HG02642 (cell line): ENCODE measurements at regions not wholly inside any gene's neighbourhood (a gene's known extent, or its start where the extent isn't known, plus 50 kb on each side); places are given as distances from the start of the nearest gene placed in this dataset.
"Not testable (repeated sequence)": the region's sequence is repeated elsewhere in the genome, so short reads cannot be mapped to it uniquely, and the experiment has no call there.

Experiments
- ATAC-seq: cut with Tn5 transposase; IDR thresholded peaks from one replicate; pipeline ENCODE4 v1.9.1; 2021; ENCODE audit warnings: mild to moderate bottlenecking; ENCODE audit not compliant: unreplicated experiment, poor library complexity

DNA sequence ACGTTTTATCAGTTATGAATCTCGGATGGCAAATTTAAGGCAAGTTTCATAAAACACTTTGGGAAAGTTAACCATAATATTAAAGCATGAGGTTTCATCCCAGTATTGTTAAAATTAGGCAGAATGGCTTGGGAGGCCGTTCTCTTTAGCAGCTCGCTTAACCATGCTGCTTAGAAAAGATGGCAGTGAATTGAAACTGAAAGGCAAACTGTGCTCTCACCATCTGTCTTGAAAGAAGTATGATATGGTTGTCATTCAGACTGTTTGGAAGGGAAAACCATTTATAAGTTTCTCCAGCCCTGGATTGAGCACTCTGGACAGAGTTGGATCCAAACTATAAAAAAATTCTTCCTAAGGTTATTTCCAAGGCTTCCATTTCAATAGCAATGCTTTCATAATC lies 332.3 kb upstream of the SUCLG2 start:
- ATAC-seq: no peak

DNA sequence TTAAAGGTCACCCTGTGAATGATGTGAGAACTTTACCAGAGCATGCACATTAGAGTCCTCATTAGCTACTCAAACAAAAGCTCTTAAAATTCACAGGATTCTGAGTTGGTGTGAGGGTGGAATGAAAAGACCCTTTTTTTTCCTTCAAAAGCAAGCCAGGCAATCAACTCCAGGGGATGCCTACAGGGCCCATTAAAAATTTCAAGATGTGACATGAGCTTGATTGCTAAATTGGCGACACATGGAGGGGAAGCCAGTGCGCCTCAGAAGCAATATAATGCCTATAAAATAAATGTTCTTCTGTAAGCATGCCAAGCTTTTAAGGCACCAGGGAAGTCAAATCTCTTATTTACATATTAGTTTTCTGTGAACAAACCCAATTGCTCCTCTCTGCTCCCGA lies 328.8 kb upstream of the SUCLG2 start:
- no peak for ATAC-seq

DNA sequence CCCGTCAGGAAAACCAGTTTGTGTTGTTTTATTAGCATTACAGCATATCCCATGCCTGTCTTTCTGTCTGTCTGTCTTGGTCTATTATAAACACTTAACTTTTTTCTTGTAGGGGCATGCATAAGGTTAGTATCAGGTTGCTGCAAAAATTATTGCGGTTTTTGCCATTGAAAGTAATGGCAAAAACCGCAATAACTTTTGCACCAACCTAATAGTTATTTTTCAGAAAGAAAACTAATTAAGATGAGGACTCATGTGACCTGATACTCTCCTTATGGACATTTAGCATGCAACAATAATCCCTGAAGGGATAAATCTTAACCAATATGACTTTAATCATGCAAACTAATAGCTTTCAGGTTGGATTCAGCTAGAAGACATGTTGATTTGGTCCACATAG lies 326.7 kb upstream of the SUCLG2 start:
- ATAC-seq: no peak

DNA sequence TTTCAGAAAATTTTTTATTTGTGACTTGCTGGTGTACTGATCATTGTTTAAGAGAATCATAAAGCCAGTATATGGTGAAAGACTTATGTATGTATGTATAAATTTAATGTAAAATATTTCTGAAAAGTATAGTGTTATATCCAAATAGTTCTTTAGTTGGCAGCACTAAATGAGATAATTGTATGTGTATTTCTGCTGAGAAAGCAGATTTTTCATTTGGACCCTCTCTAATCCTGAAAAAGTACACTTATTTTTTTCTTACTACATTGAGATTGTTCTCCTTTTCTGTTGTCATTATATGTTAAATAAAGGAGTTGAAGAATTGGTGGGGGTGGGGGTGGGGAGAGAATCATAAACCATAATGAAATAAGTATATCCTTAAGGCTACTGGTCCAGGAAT lies 324.9 kb upstream of the SUCLG2 start:
- no peak for ATAC-seq

DNA sequence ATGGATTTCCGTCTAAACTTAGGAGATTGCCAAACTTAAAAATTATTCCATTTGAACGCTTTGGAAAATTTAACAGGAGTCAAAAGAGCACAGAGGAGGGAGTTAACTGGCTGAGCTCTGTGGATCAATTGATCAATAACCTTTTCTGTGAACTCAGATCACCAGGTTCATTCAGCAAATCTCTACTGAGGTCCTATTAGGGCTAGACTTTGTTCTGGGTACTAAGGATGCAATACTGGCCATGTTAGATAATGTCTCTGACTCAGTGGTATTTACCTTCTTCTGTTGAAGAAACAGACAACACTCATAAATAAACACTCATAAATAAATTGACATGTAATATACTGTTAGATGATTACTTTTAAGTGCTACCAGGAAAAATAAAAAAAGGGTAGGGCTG lies 323.4 kb upstream of the SUCLG2 start:
- ATAC-seq: no peak

DNA sequence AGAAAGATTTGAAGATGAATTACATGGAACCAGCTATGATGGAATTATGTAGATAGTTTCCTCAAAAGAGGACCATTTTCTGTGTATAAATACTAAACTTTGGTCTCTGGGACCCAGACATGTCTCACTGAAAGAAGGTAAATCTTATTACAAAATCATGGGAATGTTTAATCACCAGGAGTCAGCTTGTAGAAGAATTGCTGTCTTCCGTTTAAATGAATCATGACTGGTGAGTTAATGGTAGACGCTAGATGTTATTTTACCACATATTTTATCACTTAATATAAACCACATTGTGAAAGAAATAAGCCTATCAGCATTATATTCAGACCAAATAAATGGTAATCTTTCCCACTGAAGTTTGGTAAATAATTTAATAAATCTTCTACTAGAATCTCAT lies 322.3 kb upstream of the SUCLG2 start:
- ATAC-seq: no peak

DNA sequence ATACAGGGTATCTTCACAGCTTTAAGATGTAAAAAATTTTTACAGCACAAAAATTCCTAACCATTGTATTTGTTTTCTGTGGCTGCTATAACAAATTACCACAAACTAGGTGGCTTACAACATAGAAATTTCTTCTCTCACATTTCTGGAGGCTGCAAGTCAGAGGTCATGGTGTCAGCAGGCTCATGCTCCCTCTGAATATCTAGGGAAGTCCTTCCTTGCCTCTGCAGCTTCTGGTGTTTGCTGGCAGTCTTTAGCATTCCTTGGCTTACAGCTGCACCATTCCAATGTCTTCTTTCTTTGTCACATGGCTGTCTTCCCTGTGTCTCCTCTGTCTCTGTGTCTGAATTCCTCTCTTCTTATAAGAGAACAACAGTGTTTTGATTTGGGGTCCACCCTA lies 310.2 kb upstream of the SUCLG2 start:
- no peak for ATAC-seq

DNA sequence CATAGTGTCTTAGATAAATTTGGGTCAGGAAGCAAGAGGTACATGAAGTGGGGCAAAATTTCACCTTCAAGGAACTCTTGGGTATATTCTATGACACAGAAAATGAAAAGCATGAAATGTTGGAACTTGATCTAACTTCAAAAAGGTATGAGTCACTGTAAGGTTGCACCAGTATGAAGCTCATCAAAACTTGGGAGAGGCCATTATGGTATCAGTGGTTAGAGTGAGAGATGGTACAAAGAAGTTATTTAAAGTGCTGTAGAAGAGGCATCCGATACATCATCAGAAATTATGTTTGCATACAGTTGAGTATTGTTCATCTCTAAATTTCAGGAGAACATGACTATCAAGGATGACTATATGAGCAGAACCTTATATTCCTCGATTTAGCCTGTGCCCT lies 302.9 kb upstream of the SUCLG2 start:
- ATAC-seq: no peak

DNA sequence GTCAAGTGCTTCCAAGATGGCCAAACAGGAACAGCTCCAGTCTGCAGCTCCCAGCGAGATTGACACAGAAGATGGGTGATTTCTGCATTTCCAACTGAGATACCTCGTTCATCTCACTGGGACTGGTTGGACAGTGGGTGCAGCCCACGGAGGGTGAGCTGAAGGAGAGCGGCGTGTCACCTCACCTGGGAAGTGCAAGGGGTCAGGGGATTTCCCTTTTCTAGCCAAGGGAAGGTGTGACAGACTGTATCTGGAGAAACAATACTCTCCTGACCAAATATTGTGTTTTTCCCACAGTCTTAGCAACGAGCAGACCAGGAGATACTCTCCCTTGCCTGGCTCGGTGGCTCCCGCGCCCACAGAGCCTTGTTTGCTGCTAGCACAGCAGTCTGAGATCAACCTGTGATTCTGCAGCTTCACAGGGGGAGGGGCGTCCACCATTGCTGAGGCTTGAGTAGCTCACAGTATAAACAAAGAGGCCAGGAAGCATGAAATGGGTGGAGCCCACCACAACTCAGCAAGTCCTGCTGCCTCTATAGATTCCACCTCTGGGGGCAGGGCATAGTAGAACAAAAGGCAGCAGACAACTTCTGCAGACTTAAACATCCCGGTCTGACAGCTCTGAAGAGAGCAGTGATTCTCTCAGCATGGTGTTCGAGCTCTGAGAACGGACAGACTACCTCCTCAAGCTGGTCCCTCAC lies 293.5 kb upstream of the SUCLG2 start:
- no peak for ATAC-seq

DNA sequence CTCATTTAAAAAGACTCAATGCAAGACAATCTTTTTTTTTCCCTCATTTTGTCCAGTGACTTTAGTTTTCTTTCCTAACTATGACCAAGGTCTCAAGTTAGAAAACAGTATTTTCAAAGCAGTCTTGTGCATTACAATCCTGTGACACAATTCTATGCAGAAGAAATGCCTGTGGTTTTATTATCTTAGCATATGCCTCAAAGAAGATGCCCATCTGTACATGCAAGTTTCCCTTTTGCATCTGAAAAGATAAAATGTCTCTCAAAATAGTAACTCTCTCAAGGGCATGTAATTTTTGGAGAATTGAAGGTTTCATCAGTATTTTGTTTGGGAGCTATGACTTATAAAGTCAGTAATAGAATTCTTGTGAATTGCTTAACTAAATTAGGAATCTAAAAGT lies 292.0 kb upstream of the SUCLG2 start:
- no peak for ATAC-seq

DNA sequence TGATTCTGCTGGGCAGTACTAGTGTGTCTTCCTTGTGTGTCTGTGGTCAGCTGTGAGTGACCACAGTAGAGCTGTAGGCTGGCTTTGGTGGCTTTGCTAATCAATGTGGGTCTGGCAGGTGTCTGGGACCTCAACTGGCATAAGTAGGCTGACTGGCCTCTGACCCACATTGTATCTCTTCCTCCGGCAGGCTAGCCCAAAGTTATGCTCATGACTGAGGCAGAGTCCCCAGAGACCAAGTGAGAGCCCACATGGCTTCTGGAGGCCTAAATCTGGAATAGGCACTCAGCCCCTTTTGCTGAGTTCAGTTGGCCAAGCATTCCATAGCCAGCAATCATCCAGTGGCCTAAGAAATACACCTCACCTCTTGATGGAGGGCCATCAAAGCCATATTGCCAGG lies 289.1 kb upstream of the SUCLG2 start:
- no peak for ATAC-seq

DNA sequence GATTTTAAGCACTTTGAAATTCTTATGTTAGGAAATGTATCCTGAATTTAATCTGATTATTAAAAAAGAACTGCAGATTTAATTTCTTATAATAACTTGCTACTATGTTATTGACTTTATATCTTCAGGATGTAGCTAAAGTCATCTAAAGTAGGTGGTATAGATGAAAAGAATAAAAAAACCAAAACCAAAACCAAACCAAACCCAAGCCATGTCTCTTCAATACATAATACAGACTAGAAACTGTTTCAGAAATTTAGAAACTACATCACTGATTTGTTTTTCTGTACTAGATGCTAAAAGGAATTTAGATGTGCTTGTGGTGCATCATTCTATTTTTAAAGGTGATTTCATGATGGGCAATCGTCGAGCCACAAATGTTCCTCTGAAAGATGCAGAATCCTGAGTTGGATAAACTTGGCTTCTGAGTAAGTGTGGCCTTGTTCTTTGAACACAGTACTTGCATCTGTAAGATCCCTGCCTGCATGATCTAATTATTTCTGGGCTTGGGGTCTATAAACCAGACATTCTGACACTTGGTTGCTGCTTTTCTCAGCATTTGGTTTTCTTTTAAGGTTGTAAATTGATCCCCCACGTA lies 287.1 kb upstream of the SUCLG2 start:
- ATAC-seq: no peak

DNA sequence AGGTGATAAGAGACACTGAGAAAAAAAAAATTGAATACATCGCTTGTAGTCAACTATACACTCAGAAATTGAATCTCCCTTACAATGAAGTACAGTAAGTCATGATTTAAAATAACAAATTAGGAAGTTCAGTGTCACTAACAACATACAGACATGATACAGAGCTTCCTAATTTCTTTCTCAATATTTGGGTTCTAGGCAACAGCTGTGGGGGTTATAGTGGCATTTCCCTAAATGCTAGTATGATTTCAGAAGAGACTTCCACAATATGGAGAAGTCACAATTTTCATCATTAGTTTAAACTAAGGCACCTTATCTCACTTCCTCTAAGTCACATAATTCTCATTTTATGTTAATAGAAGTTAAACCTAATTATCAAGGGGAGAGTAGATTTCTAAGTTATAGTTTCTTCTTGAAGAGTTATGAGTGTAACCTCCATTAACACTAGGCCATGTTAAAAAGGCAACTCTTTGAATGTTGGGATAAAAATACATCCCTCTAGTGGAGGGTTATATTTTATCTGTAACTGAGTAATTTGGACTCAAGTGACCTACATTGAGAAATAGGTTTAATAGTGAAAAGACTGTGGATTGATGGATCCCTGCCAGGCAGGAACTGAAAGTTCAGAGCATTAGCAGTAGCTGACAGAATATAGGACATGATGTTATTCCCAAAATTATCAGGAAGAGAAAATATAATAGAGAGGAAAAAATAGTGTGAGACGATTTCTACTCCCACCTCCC lies 286.0 kb upstream of the SUCLG2 start:
- no peak for ATAC-seq

DNA sequence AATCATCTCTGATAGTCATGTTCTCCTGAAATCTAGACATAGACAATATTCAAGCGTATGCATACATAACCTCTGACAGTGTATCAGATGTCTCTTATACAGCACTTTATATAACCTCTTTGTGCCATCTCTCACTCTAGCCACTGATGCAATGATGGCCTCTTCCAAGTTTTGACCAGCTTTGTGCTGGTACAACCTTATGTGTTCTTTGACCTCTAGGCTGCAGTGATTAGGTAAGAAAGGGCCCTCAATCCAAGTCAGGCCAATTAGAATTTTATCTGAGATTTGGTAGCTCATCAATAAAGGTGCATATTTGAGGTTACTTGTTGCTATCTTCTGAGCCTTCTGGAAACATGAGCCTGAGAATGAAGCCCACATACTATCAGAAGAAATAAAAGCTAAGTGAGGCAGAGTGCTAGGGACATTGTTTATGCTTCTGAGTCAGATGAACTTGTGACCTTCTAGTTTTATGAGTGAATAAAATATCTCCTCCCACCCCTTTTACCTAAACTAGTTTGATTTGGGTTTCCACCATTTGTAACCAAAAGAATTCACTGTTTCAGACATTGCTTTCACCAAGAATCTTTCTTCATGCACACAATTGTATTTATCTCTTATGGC lies 283.2 kb upstream of the SUCLG2 start:
- no peak for ATAC-seq

DNA sequence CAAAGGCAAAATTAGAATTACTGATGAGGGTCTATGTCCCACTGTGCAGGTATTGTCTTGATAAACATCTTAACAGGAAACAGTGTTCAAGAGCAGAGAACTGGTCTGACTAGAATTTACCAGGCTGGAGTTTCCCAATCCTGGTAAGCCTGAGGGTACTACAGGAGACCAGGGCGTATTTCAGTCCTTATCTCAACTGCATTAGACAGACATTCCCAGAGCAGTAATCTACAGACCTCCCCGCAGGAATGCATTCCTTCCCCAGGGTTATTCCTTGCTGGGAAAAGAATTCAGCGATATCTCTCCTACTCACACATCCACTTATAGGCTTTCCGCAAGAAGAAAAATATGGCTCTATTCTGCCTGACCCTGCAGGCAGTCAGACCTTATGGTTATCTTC lies 276.0 kb upstream of the SUCLG2 start:
- ATAC-seq: not testable (repeated sequence)

DNA sequence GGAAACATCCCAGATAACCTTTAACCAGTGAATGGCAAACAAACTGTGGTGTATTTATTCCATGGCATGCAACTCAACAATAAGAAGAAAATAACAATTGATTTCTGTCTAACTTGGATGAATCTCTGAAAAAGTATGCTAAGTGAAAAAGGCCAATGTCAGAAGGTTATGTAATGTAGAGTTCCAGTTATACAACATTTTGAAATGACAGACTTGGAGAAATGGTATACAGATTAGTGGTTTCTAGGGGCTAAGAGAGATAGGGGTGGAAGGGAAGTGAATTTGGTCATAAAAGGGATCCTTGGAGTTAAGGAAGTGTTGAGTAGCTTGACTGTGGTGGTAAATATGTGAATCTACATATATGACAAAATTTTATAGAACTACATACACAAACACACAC lies 269.4 kb upstream of the SUCLG2 start:
- ATAC-seq: no peak

DNA sequence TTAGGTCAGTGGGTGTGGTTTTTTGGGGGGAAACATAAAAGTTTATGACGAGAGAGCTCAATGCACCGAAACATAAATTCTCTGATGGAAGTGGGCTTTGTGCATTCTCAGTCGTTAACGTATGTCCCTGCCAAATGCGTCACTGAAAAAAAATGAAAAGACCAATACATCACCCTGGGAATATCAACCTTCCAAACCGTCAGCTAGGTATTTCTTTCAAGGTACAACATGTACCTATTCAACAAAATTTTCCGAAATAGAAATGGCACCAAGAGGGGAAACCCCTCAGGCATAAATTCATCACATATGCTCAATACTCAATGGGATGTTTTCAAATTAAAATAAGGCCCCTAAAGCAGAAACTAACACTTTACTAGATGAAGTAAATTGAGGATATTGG lies 266.6 kb upstream of the SUCLG2 start:
- ATAC-seq: no peak

DNA sequence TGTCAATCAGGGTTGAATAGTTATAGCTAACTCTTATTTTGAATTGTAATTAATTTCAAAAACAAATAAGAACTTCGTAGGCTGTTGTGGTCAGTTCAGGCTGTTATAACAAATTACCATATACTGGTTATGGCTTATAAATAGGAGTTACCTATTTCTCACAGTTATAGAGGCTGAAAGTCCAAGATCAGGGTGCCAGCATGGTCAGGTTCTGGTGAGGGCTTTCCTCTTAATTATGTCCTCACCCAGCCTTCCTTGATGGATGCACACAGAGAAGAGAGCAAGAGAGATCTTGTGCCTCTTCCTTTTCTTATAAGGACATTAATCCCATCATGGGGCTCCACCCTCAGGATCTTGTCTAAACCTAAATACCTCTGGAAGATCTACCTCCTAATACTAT lies 265.9 kb upstream of the SUCLG2 start:
- ATAC-seq: no peak

DNA sequence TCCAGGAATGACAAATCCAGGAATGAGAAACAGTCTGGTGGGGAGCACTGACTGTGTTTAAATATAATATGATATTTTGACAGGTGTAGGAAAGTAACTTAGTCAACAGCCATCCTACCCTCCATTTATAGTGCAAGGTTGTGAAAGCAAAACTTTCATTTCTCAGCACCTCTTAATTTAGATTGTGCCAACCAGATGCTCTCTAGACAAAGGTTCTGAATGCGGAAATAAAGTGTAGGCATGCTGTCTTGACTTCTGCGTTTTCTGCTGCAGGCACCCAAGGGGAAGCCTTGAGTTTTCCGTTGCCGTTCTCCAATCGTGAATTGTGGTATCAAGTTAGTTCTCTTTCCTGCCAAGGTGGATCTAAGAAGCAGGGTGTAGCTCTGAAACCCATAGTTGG lies 261.9 kb upstream of the SUCLG2 start:
- ATAC-seq: no peak

DNA sequence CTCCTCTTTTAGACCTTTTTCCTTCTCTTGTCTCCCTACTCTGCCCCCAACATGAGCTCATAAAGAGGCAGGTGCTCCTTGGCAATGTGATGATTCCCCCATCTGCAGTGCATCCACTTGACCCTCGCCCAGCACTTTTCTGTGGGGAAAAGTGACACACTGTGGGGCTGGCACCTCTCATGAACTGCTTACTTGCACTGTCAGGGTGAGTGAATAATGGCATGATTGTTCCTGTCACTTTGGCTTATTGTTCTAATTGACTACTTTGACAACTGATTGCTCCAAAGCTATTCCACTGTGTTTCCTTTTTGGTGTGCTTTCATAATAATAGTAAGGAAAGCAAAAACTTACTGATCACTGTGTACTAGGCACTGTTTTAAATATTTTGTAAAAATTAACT lies 253.3 kb upstream of the SUCLG2 start:
- ATAC-seq: no peak

DNA sequence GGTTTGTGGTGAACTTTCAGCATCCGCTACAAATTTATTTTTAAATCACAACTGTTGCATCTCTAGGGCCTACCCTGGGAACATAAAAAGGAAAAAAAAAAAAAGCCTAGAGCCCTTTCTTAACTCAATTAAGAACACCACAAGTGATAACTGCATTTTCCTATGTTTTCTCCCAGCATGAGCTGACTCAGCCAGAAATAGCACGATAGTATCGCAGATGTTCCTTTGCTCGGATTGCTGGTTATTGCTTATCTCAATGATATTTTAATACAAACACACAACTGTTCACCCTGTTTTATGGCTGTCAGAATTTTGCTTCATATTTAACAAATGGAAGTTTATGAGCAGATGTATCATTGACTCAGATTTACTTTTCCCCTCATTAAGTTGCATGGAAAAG lies 251.8 kb upstream of the SUCLG2 start:
- no peak for ATAC-seq
